IPS DF 4.7 (cell line): ENCODE measurements at regions not wholly inside any gene's neighbourhood (a gene's known extent, or its start where the extent isn't known, plus 50 kb on each side); places are given as distances from the start of the nearest gene placed in this dataset.

Source experiments
- DNase-seq: peaks from one replicate; pipeline ENCODE4 v3.0.0-alpha.2; 2013; ENCODE audit warnings: low spot score; ENCODE audit errors: extremely low read depth

GRCh38 chr1:5298376-5298775, 644.0 kb downstream of the AJAP1 start:
- no peak for DNase-seq

GRCh38 chr1:5297886-5298239, 643.5 kb downstream of the AJAP1 start:
- DNase-seq: no peak

GRCh38 chr1:5297180-5297885, 642.9 kb downstream of the AJAP1 start:
- no peak for DNase-seq

- DNase-seq: no peak
These were observed 642.3 kb downstream of the AJAP1 start for GRCh38 chr1:5296557-5297179.

- no peak for DNase-seq
These were observed 641.7 kb downstream of the AJAP1 start for GRCh38 chr1:5296095-5296494.

- DNase-seq: no peak
These were observed 637.5 kb downstream of the AJAP1 start for GRCh38 chr1:5291889-5292288.

- no peak for DNase-seq
These were observed 633.1 kb downstream of the AJAP1 start for GRCh38 chr1:5287178-5288150.

GRCh38 chr1:5286244-5286643, 631.8 kb downstream of the AJAP1 start:
- no peak for DNase-seq

GRCh38 chr1:5274527-5274926, 620.1 kb downstream of the AJAP1 start:
- no peak for DNase-seq

- no peak for DNase-seq
These were observed 619.0 kb downstream of the AJAP1 start for GRCh38 chr1:5273280-5274003.

- DNase-seq: no peak
These were observed 617.9 kb downstream of the AJAP1 start for GRCh38 chr1:5272325-5272724.

- no peak for DNase-seq
These were observed 616.9 kb downstream of the AJAP1 start for GRCh38 chr1:5271264-5271663.

- no peak for DNase-seq
These were observed 615.5 kb downstream of the AJAP1 start for GRCh38 chr1:5269901-5270300.

- DNase-seq: no peak
These were observed 613.3 kb downstream of the AJAP1 start for GRCh38 chr1:5267603-5268235.

GRCh38 chr1:5265438-5266075, 611.1 kb downstream of the AJAP1 start:
- DNase-seq: no peak

- no peak for DNase-seq
These were observed 610.1 kb downstream of the AJAP1 start for GRCh38 chr1:5264476-5264875.

GRCh38 chr1:5256793-5257192, 602.4 kb downstream of the AJAP1 start:
- DNase-seq: no peak

GRCh38 chr1:5254975-5255374, 600.6 kb downstream of the AJAP1 start:
- DNase-seq: no peak

- no peak for DNase-seq
These were observed 599.8 kb downstream of the AJAP1 start for GRCh38 chr1:5254131-5254725.

- DNase-seq: no peak
These were observed 598.6 kb downstream of the AJAP1 start for GRCh38 chr1:5253036-5253435.
